HG02678 (cell line): ENCODE measurements at regions not wholly inside any gene's neighbourhood (a gene's known extent, or its start where the extent isn't known, plus 50 kb on each side); places are given as distances from the start of the nearest gene placed in this dataset.
"Not testable (repeated sequence)": the region's sequence is repeated elsewhere in the genome, so short reads cannot be mapped to it uniquely, and the experiment has no call there.

Experiments
- ATAC-seq: cut with Tn5 transposase; IDR thresholded peaks from one replicate; pipeline ENCODE4 v1.9.1; 2021; ENCODE audit warnings: mild to moderate bottlenecking, moderate library complexity; ENCODE audit not compliant: unreplicated experiment

DNA sequence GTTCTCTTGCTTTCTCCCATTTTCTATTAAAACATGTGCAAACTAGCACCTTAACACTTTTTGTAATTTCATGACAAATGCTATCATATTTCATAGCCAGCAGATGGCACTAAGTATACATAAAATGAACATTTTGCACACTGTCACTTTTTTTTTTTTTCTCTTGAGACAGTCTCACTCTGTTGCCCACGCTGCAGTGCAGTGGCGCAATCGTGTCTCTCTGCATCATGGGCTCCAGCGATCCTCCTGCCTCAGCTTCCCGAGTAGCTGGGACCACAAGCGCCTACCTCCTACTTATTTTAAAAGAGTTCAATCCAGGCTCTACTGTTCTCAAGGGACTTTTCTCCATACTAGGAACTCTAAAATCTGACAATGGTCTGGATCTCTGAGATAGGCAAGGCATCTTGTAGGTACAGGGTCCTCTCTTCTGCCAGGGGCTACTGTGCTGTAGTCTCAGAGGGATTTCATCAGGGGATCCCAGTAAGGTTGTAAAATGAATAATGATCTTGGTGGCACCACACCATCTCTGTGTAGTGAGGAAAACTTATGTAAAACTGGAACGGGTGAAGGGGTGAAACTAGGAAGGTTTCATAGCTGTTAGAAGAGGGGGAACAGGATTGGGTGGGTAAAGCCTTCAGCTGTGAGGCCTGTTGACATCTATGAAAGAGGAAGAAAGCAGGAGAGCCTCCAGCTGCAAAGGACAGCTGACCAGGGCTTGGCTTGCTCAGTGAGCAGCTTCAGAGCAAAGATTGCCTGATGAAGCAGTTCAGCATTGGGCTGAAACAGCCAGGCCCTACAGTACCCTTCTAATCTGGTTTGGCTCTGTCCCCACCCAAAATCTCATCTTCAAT, 196.9 kb downstream of the AVL9 start:
- peak; percentile 82 for ATAC-seq

DNA sequence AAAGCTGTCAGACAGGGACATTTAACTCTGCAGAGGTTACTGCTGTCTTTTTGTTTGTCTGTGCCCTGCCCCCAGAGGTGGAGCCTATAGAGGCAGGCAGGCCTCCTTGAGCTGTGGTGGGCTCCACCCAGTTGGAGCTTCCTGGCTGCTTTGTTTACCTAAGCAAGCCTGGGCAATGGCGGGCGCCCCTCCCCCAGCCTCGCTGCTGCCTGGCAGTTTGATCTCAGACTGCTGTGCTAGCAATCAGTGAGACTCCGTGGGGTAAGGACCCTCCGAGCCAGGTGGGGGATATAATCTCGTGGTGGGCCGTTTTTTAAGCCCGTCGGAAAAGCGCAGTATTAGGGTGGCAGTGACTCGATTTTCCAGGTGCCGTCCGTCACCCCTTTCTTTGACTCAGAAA, 192.8 kb downstream of the AVL9 start:
- ATAC-seq: not testable (repeated sequence)

DNA sequence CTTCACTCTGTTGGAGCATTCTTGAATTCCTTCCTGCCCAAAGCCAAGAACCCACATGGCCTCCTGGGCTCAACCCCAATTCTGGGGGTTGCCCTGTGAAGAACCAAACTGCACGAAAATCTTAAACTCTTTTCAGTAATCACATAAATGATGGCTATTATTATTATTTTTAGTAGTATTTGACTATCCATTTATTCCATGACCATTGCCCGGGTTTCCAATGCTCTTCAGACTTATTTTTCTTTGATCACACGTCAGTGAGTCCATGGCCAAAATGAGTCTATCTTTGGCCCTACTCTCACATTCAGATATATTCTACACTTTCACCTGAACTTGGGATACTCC, 185.9 kb downstream of the AVL9 start:
- ATAC-seq: no peak

DNA sequence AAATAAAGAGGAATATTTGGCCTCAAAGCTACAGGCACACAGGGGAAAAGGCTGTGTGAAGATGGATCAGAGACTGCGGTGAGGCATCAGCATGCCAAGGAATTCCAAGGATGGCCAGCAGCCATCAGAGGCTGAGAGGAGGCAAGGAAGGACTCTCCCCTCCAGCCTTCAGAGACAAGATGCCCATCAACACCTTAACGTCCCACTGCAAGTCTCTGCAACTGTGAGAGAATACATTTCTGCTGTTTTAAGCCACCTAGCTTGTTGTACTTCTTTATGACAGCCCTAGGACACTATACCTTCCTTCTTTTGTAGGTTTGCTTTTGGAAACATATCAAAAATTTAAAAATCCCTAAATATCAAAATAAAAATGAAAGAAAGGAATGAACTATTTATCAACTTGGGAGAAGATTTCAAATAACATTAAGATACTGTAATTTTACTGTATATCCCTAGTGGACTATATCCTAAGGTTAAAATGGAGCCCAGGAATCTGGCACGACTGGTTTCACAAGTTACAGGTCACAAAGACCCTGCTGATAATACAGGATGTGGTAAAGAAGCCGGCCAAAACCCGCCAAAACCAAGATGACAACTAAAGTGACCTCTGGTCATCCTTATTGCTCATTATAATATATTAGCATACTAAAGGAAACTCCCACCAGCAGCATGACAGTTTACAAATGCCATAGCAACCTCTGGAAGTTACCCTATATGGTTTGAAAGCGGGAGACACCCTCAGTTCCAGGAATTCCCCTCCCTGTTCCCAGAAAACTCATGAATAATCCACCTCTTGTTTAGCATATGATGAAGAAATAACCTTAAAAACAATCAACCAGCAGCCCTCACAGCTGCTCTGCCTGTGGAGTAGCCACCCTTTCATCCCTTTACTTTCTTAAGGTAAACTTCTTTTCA, 185.2 kb downstream of the AVL9 start:
- ATAC-seq: no peak

DNA sequence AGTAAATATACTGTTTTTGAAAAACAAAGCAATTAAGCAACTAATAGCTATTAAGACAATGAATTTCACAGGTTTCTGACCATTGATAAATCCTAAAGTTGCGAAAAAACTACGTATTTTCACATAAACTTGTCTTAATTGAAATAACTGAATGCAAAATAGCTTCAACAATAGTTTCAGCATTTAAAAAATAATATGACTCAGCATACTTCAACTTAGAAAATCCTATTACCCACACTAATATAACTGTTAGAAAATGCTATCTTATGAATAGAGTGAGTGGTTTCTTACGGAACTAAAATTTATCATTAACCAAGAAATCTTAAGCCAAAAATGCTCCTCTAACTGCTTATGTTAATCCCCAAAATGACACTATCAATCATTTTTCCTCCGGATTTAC, 183.9 kb downstream of the AVL9 start:
- ATAC-seq: no peak

DNA sequence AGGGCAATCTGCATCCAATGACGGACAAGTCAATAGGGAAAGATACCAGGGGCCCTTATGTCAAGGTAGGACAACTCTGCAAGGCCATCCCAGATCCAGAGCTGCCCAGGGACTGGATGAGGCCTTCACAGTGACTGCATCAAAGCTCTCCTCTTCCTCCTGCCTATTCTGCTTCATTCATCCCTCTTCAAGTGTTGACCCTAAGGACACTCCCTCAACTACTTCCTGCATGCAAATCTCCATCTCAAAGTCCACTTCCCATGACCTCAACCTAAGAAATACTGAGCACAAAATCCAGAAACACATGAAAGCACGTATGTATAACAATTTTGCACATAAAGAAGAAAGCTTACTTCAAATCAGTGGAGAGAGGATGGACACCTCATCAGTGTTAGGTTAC, 182.3 kb downstream of the AVL9 start:
- no peak for ATAC-seq

DNA sequence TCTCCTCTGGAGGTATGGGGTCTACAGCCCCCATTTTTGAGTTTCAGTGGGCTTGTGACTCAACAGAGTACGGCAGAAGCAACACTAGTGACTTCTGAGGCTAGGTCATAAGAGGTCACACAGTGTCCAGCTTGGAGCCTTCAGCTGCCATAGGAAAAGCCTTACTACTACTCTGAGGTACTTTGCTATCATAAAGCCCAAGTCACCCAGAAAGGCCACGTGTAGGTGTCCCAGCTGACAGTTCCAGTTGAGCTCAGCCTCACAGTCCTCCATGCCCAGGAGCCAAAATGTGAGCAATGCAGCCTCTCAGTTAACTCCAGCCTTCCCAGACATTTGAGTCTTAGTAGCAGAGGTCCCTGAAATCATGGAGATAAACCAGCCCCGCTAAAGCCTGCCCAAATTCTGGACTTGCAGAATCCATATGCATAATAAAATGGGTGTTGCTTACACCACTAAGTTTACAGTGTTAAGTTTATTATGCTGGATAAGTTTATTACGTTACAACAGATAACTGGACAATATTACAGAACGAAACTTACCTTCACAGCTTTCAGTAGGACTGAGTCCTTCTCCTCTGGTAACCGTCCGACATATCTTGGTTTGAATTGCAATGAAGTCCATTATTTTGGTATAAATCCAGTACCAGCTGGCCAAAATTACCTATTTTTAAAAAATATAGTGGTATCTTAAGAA, 181.1 kb downstream of the AVL9 start:
- ATAC-seq: no peak

DNA sequence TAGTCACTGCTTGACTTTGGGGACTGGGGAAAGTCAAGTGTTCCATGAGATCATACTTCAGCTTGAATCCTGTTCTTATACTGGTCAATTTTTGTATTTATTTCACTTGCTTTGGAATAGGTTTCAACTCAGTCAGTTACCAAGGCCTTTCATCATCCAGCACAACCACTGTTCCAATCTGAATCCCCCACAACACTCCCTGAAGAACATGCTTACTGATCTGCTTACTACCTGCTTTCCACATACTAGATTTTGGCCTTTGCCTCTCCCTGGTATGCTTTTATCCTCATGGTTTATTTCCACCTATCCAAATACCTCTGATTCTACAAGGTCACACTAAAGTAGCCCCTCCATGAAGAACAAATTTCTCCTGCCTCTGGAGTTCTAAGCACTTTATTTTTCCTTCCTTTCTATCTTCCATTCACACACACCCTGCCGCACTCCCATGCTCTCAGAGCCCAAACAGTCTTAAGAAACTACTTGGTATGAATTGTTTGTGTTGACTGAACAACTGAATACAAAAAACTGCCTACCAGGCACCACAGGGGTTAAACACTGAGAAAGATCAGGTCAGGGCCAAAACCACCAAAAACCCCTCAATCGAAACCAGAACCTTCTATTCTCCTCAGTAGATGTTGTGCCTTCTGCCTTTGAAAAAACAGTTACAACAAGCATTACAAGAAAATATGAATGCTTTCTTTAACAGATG, 178.1 kb downstream of the AVL9 start:
- ATAC-seq: no peak

DNA sequence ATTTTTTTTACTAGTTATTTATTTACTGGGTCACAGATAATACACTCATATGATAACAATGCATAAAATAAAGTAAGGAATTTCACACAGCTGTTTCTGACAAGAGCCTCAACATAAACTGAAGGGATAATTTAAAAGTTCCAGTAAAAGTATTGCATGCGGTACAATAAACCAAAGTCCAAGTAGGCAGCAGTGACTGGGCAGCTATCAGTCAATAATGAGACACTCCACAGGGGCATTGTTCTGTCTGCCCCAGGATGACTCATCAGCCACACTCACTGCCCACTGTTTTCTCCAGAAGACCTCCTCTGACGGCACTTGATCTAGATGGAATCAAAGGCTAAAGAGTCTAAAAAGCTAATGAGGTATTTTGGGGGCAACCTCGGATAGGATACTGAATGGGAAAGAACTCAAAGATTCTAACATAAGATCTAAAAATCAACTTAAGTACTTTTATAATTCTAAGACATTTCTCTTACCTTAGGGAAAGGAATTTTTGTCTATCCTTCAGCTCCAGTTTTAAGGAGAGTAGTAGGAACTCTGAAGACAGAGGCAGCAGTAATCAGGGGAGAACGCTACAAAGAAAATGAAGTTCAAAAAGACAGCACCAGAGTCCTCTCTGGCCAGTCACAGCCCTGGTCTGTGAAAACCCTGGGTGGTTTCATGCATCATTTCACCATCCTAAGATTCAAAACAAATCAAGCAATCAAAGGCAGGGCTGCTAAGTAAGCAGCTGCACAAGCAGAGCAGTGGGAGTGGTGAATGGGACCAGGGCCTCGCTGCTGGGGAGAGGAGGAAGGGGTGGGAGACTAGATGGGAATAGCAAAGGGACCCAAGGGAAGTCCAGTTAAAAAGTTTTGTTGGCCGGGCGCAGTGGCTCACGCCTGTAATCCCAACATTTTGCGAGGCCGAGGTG, 175.1 kb downstream of the AVL9 start:
- no peak for ATAC-seq

DNA sequence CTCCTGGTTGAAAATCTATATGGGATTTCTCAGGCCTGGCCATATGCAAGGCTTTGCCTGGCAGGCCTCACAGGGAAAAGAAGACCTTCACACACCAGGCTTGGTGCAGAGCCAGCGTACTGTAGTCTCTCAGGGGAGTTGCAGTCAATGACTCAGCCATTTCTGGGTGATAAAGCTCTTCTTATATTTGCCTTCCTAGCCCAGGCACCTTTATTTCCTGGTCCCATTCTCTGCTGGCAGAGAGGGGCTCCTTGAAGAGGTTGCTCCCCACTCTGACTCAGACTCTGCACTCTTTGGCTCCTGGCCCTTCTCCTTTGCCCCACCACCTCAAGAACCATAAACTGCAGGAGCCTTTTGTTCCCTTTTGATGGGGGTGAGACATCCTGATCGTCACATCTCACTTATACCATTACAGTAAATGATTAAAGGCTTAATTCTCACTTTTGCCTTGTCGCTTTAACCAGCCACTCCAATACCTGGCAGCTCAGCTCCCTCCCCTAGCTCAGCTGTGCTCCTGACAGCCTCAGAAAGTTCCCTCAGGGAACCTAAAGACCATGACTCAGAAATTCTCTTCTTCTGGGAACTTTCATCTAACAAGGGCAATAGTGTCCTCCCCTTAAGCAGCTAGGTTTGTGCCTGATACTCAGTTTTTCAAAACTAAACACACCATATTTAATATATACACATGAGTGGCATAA, 174.0 kb downstream of the AVL9 start:
- ATAC-seq: not testable (repeated sequence)

DNA sequence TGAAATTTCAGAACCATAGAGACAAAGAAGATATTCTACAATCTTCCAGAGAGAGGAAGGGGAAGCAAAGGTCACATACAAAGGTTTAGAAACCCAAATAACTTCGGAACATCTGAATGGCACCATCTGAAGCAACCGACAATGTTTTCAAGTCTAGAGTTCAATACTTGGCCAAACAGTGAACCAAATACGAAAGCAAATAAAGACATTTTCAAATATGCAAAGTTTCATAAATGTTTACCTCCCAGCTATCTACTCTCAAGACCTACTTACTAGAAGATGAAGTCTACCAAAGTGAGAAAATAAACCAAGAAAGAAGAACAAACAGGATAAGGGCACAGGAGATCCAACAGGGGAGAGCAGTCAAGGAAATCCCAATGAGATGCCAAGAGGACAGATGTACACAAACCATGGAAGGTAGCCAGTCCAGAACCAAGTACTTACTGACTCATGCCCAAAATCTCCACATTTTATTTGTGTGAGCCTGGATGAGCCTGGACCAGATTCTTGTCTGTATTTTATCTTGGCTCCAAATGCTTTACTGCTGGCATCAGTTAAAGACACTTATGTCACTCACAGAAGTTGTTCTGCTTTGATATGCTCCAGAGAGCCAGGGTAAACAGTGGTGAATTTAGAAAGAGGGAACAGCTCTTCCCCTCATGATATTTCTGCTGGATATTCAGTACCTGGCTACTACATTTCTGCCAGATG, 173.3 kb downstream of the AVL9 start:
- not testable (repeated sequence) for ATAC-seq

DNA sequence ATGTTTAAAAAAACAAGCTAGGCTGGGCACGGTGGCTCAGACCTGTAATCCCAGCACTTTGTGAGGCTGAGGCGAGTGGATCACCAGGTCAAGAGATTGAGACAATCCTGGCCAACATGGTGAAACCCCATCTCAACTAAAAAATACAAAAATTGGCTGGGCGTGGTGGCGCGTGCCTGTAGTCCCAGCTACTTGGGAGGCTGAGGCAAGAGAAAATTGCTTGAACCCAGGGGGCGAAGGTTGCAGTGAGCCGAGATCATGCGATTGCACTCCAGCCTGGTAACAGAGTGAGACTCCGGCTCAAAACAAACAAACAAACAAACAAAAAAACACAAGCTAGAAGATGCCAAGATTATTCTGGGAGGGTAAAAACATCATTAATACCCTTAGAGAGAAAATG, 172.3 kb downstream of the AVL9 start:
- ATAC-seq: not testable (repeated sequence)

DNA sequence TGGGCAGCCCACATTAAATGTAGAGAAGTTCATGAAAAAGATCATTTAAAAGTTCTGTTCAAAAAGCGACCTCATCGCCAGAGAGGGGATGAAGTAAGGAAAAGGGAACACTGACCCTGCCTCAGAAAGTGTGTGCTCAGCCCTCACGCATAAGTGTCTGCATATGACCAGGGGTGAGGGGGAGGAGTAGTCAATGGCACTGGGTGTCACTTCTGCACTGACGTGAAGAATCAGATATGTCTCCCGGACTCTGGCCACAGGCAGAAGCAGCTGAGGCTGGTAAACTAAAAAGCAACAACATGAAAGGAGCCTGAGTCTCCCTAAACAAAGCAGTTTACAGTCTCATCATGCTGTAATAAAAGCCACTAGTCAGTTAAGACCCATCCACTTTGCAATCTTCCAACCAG, 168.5 kb downstream of the AVL9 start:
- not testable (repeated sequence) for ATAC-seq

DNA sequence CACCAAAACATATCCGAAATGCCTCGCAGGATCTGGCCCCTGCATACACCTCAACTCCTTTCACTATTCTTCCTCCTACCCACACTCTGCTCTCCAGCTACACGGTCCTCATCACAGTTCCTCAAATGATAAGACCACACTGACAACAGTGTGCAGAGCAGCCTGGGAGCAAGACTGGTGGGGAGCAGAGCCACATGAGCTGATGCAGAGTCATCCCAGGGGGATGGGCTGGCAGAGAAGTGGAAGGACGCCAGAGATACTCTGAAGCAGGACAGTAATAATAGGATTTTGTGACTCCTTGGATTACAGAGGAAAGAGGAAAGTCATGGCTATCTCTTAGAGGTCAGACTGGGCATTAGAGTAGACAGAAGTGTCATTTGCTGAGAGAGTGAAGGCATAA, 167.2 kb downstream of the AVL9 start:
- ATAC-seq: not testable (repeated sequence)

DNA sequence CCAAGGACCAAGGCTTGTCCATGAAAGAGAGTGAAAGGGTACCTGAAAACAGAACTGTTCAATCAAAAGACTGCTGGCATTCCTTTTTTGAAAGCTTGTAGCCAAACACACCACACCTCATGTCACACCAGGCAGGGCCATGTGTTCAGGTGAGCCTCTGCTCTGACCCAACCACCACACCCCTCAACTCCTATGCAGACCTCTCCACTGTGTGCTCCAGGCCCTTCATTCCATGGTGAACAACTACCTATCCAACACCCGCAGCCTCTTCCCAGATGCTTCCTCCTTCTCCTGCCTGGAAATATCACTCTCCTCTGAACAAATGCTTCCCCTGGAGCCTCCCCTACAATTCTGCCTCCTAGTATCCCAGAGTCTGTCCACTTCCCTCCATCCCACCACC, 166.6 kb downstream of the AVL9 start:
- no peak for ATAC-seq

DNA sequence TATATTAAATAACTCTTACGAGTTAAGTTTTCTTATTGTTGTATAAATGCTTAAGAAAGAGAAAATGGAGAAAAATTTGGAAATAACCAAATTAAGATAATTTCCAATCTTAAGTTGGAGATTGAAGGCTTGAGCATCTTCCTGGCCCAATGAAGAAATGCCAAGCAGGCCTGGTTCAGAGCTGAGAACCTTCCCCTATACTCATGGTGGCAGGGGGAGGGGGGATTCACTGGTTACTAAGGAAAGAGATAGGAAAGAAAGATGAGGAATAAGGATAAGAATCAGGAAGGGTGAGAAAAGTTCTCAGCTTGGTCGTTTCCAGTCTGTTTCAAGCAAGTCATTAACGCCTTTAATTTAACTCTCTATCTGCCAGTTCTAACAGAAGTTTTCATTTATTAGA, 166.2 kb downstream of the AVL9 start:
- no peak for ATAC-seq

DNA sequence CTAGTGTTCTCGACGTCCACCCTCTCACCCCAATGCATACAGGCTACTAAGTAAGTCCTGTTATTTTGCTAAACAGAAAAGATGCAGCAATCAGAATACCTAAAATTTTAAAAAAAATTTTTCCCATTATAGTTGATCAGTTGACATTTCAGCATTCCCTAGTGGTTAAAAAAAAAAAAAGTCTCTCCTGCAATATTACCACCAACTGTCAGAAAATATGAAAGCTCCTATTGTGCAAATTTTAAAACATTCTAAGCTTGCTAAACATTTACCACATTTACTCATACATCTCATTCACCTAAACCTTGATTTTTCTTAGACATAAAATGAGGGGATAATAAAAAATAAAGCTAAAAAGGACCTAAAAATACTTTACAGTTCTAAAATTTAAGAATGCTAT, 165.6 kb downstream of the AVL9 start:
- no peak for ATAC-seq

DNA sequence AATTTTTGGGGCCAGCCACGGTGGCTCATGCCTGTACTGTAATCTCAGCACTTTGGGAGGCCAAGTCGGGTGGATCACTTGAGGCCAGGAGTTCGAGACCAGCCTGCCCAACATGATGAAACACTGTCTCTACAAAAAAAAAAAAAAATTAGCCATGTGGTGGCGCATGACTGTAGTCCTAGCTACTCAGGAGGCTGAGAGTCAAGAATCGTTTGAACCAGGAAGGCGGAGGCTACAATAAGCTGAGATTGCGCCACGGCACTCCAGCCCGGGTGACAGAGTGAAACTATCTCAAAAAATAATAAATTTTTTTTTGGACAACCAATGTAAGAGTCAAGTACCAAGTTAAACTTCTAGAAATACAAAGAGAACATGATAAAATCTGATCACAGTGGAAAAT, 164.6 kb downstream of the AVL9 start:
- ATAC-seq: no peak

DNA sequence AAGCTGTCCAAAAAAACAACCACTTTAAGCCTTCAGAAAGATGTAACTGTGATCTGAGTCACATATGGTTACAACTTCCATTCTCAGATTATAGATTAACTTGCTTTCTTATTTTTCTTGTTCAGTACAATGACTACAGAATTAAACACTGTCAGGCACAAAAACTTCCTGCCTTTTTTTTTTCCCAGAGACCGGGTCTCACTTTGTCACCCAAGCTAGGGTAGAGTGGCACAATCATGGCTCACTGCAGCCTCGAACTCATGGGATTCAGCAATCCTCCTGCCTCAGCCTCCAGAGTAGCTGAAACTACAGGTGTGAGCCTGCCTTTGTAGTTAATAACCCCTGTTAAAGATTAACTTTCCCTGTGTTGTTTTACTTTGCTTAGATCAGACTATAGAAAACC, 163.2 kb downstream of the AVL9 start:
- ATAC-seq: peak; percentile 56
